Ishikawa (cell line): ENCODE measurements at regions not wholly inside any gene's neighbourhood (a gene's known extent, or its start where the extent isn't known, plus 50 kb on each side); places are given as distances from the start of the nearest gene placed in this dataset.

Experiments
- CEBPB ChIP-seq: IDR thresholded peaks from 2 replicates; pipeline ENCODE4 v1.6.1; 2012
- CREB1 ChIP-seq: IDR thresholded peaks from 2 replicates; pipeline ENCODE4 v1.6.1; 2012; ENCODE audit warnings: low read depth
- EGR1 ChIP-seq: IDR thresholded peaks from 2 replicates; pipeline ENCODE4 v1.6.1; 2012
- EP300 ChIP-seq: IDR thresholded peaks from 2 replicates; pipeline ENCODE4 v1.6.1; 2012; ENCODE audit warnings: borderline replicate concordance
- FOXM1 ChIP-seq: IDR thresholded peaks from 2 replicates; pipeline ENCODE4 v1.6.1; 2012; ENCODE audit warnings: low read depth, borderline replicate concordance
- TAF1 ChIP-seq: IDR thresholded peaks from 2 replicates; pipeline ENCODE4 v1.6.1; 2012; ENCODE audit warnings: low read depth, mild to moderate bottlenecking
- TCF12 ChIP-seq: IDR thresholded peaks from 2 replicates; pipeline ENCODE4 v1.6.1; 2012; ENCODE audit warnings: low read depth
- TEAD4 ChIP-seq: IDR thresholded peaks from 2 replicates; pipeline ENCODE4 v1.6.1; 2012
- YY1 ChIP-seq: IDR thresholded peaks from 2 replicates; pipeline ENCODE4 v1.6.1; 2012; ENCODE audit warnings: low read depth
- ZBTB7A ChIP-seq: IDR thresholded peaks from 2 replicates; pipeline ENCODE4 v1.6.1; 2012; ENCODE audit warnings: low read depth
- TF ChIP-seq, protein P1 (sequence below): IDR thresholded peaks from 2 replicates; pipeline ENCODE4 v1.6.1; 2012
- TF ChIP-seq, protein P2 (sequence below): IDR thresholded peaks from 2 replicates; pipeline ENCODE4 v1.6.1; 2012; ENCODE audit warnings: low read depth, mild to moderate bottlenecking
- TF ChIP-seq, protein P3 (sequence below): IDR thresholded peaks from 2 replicates; pipeline ENCODE4 v1.6.1; 2012

DNA sequence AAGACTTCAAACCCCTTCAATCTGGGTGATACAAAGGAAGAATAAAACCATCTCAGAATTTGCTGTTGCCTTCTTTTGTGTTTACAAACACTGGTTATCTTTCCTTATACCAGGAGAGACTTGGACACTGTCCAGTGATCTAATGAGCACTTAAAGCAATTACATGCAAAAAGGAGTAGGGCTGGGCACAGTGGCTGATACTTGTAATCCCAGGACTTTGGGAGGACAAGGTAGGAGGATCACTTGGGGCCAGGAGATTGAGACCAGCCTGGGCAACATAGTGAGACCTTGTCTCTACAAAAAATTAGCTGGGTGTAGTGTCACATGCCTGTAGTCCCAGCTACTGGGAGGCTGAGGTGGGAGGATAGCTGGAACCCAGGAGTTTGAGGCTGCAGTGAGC, 95.7 kb upstream of the DRD5 start:
- TF ChIP-seq CEBPB, result no peak
- TF ChIP-seq TAF1, result no peak
- no peak for TF ChIP-seq YY1
- no peak for TF ChIP-seq EP300
- TF ChIP-seq, protein P1, sequence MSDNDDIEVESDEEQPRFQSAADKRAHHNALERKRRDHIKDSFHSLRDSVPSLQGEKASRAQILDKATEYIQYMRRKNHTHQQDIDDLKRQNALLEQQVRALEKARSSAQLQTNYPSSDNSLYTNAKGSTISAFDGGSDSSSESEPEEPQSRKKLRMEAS, result no peak
- TF ChIP-seq TCF12, result no peak
- TF ChIP-seq CREB1, result no peak
- no peak for TF ChIP-seq TEAD4
- TF ChIP-seq, protein P2, sequence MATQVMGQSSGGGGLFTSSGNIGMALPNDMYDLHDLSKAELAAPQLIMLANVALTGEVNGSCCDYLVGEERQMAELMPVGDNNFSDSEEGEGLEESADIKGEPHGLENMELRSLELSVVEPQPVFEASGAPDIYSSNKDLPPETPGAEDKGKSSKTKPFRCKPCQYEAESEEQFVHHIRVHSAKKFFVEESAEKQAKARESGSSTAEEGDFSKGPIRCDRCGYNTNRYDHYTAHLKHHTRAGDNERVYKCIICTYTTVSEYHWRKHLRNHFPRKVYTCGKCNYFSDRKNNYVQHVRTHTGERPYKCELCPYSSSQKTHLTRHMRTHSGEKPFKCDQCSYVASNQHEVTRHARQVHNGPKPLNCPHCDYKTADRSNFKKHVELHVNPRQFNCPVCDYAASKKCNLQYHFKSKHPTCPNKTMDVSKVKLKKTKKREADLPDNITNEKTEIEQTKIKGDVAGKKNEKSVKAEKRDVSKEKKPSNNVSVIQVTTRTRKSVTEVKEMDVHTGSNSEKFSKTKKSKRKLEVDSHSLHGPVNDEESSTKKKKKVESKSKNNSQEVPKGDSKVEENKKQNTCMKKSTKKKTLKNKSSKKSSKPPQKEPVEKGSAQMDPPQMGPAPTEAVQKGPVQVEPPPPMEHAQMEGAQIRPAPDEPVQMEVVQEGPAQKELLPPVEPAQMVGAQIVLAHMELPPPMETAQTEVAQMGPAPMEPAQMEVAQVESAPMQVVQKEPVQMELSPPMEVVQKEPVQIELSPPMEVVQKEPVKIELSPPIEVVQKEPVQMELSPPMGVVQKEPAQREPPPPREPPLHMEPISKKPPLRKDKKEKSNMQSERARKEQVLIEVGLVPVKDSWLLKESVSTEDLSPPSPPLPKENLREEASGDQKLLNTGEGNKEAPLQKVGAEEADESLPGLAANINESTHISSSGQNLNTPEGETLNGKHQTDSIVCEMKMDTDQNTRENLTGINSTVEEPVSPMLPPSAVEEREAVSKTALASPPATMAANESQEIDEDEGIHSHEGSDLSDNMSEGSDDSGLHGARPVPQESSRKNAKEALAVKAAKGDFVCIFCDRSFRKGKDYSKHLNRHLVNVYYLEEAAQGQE, result no peak
- TF ChIP-seq, protein P3, sequence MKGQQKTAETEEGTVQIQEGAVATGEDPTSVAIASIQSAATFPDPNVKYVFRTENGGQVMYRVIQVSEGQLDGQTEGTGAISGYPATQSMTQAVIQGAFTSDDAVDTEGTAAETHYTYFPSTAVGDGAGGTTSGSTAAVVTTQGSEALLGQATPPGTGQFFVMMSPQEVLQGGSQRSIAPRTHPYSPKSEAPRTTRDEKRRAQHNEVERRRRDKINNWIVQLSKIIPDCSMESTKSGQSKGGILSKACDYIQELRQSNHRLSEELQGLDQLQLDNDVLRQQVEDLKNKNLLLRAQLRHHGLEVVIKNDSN, result no peak
- no peak for TF ChIP-seq EGR1
- TF ChIP-seq FOXM1, result no peak
- no peak for TF ChIP-seq ZBTB7A
